ENCODE measurements at regions not wholly inside any gene's neighbourhood (a gene's known extent, or its start where the extent isn't known, plus 50 kb on each side); places are given as distances from the start of the nearest gene placed in this dataset.

- DNase-seq: no peak
Measured at GRCh38 chr20:60389882-60390281, 431.7 kb downstream of the CDH26 start.

DNA sequence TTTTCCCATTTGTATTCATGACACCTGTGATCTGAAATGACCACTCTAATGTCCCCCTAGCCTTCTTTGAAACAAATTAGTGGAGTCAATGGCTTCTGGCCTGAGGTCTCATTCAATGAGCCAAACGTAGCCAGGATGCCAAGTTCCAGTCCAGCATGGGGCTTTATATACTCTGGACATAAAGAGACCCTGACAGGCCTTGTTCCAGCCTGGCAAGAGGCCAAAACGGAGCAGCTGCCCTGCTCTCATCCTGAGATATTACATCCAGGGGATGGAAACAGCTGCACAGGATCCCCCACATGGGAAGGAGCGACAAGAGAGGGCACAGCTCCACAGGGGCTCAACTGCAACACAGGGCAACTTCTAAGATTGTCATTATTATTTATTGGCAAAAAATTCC lies 437.8 kb downstream of the CDH26 start:
- no peak for DNase-seq

GRCh38 chr20:60400567-60400966 lies 442.3 kb downstream of the CDH26 start:
- DNase-seq: no peak

DNA sequence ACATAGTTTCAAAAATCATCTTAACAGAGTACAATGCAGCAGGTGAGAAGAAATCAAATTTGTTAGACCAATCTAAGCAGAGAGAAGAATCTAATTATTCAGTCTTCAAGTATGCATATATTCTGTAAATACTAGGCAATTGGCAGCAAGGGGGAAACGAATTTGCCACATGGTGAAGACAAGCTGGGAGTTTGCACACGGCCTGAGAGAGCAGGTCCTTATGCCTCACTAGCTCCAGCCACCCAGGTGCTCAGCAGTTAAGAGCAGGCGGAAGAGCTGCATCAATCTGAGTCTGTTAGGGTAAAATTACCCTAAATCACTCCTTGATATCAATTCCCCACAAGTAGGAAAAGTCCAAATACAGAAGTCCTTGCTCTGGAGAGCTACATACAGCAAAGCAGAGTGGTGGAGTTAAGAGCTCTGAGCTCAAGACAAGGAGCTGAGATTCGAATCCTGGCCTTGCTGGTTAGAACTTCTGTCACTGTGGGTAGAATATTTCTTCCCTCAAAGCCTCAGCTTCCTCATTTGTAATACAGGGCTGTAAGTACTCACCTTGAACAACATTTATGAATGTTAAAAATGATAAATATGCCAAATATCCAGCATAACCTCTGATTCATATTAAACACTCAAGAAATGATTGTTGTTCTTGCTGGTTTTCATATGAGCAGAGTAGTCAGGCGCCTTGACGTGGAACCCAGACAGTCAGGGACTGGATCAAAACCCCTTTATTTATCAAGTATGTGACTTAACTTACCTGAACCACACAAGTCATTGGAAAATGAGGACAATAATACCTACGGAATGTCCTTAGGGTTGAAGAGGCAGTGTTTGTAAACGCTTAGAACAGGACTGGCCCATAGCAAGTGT lies 444.2 kb downstream of the CDH26 start:
- no peak for DNase-seq

DNA sequence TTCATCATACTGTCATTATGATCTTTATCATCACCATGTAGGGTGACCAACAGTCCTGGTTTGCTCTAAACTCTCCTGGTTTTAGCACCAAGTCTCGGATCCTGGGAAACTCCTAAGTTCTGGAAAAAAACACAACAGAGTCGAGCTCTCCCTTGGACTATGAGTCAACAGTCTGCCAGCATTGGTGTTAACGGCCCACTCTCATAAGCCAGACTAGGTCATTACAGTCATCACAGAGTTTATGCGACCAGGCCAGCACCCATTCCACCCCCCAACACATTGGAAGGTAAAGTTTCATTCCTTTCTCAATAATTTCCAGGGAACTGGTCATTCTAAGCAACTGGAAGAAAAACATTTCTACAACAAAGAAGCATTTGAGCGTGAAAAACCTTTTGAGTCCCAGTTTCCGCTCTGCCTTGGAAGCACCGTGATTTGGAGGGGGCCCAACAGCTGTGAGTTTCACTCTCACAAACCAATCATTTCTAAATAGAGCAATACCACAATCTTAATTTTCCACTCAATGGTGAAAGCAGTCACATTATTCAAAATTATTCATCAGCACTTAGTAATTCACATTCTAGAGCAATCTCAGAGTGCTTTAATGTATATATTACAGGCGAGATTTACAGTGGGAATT lies 445.0 kb downstream of the CDH26 start:
- DNase-seq: no peak

GRCh38 chr20:60407011-60407771 lies 449.0 kb downstream of the CDH26 start:
- no peak for DNase-seq

- no peak for DNase-seq
Measured at GRCh38 chr20:60407938-60408337, 449.7 kb downstream of the CDH26 start.

DNA sequence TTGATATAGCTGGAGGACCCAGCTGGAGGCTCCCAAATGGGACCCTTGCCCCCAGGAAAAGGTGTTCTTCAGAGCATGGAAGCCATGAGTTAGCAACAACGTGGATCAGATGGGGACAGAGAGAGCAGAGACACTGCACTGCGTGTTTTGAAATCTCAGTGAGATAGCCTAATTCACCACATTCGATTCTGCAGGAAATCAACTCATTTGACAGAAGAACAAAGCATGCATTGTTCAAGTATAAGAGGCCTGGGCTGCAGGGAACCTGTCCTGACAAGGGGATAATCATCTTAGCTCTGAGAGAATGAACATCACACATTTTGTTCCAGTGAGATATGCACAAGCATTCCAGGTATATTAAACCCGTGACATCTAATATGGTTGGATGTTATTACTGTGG lies 450.2 kb downstream of the CDH26 start:
- DNase-seq: no peak

DNA sequence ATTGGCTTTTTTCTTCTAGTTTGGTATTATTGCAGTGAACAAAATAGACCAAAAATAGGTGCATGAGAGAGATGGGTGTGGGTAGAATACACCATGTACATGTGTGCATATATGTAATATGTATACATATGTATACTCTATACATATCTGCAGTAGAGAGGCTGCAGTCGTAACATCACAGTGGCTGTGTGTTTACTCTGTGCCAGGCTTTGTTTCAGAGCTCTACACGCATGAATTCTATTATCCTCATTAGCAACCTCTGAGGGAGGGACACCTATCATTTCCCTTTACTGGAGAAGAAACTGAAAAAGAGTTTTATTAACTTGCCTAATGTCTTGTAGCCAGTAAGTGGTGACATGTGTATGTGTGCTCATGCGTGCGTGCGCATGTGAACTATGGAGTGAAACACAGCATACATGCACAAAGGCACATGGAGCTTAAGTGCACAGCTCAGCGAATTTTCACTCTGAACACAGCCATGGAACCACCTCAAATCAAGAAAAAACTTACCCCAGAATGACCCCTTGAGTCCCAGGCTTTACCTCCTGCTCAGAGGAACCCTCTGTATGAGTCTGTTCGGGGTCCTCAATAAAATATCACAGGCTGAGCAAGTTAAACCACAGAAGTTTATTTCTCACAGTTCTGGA lies 452.5 kb downstream of the CDH26 start:
- DNase-seq: no peak

DNA sequence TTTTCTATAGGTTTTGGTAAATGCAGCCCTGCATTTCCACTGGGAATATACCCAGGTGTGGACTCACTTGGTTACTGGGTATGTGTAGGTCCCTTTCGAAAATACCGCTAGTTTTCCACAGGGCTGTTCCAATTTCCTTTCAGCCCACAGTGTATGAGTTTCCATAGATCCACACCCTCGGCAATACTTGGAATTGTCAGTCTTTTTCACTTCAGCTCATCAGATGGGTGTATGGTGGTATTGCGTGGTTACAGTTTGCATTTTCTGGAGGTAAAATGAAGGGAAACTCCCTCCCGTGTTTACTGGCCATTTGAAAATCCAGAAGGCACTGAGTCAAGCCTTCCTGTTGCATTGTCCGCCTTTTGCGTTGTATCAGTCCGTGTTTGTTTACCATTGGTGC lies 453.6 kb downstream of the CDH26 start:
- no peak for DNase-seq

DNA sequence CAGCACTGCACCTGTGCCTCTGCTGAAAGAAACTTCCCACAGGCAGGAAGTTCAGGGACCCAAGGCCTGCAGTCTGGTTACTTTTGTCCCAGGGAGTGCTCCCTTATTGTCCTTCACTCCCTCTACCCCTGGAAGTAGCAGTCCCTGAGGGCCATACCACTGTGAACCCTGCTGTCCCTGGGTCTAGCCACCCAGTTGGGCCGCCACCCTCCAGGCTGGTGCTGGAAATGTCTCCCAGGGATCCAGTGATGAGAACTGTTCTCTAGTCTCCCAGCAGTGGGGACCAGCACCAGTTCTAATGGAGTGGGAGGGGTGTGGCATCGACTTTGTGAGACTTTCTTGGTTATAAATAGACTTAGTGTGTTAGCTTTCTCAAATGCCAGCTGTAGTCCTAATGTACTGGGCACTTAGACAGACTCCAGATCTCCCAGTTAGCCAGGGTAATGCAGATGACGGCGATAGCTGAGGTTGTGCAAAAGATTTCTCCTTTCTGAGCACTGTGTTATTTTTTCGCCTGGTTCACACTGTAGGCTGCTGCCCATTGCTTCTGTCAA lies 462.5 kb downstream of the CDH26 start:
- no peak for DNase-seq

DNA sequence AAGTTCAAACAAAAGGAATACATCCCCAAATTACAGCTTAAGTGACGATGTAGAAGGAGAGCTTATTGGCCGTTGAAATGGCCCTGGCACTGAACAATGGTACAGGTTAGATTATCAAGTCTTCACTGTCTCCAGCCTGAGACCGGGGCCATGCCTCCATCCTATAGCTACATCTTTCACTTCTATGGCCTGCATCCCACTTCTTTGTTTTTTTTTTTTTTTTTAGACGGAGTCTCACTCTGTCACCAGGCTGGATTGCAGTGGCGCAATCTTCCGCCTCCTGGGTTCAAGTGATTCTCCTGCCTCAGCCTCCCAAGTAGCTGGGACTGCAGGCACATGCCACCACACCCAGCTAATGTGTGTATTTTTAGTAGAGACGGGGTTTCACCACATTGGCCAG lies 464.6 kb downstream of the CDH26 start:
- DNase-seq: no peak

- no peak for DNase-seq
Measured at GRCh38 chr20:60424267-60424902, 466.2 kb downstream of the CDH26 start.

DNA sequence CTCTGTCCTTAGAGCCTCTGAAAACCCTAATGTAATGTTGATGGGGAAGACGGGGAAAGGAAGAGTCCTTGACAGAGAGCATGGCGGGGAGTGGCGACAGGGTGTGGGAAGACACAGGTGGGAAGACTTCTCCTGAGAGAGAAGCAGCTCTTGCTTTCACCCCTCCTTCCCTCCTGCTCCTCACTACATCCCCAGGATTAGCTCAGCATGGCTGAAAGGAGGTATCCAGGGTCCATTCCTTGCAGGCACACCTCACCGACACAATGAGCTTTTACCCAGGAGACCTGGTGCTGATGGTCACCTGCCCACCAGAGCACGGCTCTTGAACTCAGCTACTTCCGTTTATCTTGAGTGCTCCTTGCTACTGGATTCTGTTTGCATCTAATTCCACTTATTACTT lies 469.3 kb downstream of the CDH26 start:
- no peak for DNase-seq

DNA sequence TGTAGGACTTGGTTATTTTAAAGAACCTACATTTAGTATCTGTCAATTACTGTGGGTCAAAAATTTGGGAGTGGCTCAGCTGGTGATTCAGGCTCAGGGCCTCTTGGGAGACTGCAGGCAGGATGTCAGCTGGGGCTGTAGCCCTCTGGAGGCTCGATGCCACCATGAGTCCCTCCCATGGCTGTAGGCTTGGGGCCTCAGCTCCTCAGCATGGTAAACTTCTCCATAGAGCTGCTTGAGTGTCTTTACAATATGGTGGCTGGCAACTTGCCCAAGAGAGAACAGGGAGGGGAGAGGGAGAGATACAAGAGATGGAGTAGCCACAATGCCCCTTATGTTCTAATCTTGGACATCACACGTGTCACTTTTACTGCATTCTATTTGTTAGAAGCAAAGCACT lies 470.4 kb downstream of the CDH26 start:
- no peak for DNase-seq

DNA sequence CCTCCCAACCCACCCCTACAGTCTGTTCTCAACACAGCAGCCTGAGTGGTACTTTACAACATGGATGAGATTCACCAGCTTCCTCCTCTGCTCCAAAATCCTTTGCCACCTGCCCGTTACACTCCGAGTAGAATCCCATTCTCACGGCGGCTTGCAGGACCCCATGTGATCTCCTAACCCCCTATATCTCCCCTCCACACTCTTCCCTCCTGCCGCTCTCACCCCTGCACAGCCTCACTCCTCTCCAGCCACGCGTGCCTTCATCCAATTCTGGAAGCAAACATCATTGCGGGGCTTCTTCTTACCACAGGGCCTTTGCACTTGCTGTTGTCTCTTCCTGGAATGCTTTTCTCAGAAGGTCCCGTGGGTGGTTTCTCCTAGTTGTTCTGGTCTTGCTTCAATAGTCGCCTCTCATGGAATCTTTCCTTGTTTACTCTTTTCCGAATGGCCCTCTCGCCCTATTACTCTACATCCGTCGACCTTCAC lies 472.3 kb downstream of the CDH26 start:
- DNase-seq: no peak

GRCh38 chr20:60431349-60431748 lies 473.1 kb downstream of the CDH26 start:
- DNase-seq: no peak

- no peak for DNase-seq
Measured at GRCh38 chr20:60437418-60437817, 479.2 kb downstream of the CDH26 start.

- no peak for DNase-seq
Measured at GRCh38 chr20:60446267-60447111, 488.3 kb downstream of the CDH26 start.

GRCh38 chr20:60447703-60448102 lies 489.5 kb downstream of the CDH26 start:
- DNase-seq: no peak
